Inferior parietal cortex (tissue), 1 donor: ENCODE measurements at regions not wholly inside any gene's neighbourhood (a gene's known extent, or its start where the extent isn't known, plus 50 kb on each side); places are given as distances from the start of the nearest gene placed in this dataset.
A peak's percentile ranks its signal among the peaks of the same experiment; 100 is the strongest.

Experiments used
- DNase-seq: peaks from one replicate; pipeline ENCODE4 v3.0.0-alpha.2; 2016; ENCODE audit errors: extremely low spot score

DNA sequence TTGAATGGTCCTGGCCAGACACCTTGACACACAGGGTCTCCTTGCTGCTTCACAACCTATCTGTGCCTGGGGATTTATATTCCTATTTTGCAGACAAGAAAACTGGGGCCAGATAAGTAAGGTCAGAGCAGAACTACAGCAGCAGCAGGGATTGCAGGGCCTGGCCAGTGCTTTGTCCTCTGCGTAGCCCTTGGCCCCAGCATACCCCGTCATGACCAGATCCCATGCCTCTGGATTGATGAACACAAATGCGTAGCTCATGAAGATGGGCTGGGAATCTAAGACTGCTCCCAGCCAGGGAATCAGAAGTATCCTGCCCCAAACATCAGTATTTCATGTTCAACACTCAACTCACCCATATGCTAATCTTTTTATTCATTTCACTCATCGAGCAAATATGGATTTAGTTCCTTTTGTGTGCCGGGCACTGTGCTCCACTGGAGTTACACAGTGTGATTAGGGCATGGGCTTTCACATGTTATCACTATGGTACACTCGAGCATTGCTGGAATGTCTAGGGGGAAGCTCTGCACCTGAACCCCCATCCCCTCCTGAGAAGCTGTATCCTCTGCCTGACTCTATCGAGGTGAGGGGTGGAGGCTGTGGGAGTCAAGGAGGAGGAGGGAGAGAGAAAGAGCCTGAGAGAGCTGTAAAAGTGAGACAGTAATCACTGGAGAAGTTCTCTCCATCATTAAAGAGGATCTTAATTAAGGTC lies 143.3 kb downstream of the CYP26B1 start:
- no peak for DNase-seq

DNA sequence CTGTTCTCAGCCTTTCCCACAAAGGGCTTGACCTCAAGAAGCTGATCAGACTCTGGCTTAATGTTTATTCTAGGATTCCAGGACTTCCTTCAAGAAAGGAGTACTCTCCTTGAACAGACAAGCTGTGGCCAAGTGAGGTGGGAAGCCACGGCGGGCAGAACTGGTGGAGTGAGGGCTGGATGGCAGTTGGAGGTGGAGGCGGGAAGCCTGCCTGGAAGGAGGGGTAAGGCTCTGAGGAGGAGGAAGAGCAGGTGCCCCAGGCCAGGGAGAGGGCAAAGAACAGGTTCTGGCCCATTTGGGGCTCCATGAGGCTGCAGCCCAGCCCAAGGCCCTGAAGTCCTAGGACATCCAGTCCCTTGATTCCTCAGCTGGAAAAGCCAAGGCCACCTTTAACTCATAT lies 143.9 kb downstream of the CYP26B1 start:
- no peak for DNase-seq

DNA sequence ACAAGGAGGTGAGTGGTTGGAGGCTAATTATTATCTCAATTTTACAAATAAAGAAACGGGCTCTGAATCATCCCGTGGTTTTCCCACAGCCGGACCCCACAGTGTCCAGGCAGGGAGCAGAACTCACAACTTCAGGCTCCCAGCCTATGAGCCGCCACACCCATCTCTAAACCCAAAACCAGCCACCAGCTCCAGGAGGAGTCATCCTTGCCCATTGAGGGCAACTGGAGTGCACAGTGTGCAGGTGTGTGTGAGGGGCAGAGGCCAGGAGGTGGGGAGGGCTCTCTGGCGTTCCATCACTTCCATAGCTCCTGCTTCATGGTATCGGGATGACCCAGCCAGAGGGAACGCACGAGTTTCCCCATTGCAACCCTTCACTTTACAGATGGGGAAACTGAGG lies 144.5 kb downstream of the CYP26B1 start:
- no peak for DNase-seq

DNA sequence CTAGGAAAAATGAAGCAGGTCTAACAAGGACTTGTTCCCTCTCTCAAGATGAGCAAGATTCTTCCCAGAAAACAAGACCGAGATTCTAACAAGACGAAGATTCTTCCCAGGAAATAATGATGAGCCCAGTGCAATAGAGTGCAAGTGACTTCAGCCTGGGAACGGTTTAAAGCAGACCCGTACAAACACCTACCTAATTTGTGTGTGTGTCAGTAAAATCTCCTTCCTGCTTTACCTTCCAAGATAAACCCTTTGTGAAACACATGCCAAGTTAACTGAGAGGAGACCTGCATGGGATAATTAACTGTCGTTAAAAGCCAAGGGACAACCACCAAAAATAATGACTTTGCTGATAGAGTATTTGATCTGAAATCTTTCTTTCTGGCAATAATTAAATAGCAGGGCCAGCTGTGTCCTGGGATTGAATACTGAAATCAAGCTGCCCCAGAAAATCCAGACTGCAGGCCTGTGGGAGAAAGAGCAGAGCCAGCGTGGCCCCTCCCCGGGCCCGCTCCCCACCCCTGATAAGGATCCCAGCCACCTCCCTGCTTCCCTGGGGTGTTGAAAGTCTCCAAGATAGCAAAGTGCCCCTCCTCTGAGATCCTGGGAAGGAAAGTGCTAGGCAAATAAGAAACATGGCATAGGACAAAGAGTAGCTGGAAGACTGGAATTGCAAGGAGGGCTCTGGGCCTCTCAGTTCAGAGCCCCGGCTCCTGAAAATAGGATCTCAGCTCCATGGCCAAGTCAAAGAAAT lies 145.5 kb downstream of the CYP26B1 start:
- no peak for DNase-seq

DNA sequence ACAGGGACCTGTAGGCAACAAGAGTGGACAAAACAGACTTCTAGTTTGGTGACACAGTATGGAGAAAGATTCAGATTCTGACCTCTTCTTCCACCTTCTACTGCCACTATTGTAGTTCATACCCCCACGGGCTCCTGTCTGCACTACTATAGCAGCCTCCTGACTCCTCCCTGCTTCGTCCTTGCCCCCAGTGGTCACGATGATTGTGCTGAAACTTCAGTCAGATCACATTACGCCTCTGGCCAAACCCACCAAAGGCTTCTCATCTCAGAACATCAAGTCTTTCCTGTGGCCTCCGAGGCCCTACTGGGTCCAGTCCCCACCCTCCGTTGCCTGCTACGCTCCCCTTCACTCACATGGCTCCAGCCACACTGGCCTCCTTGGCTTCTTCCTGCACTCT lies 147.6 kb downstream of the CYP26B1 start:
- DNase-seq: no peak

DNA sequence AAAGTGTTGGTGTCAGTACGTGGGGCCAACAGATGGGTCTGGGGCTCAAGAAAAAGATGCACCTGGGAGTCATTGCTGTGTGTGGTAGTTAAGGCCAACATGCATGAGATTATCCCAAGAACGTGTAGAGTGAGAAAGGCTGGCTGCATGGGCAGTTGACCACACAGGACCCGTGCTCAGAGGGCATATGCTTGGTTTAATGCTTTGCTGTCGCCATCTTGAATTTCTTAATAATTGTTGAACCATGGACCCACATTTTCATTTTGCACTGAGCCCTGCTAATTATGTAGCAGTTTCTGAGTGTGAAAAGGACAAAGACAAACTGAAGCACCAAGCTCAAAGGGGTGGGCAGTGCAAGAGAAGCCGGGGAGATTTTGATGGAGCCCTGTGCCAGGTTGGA lies 148.1 kb downstream of the CYP26B1 start:
- no peak for DNase-seq

DNA sequence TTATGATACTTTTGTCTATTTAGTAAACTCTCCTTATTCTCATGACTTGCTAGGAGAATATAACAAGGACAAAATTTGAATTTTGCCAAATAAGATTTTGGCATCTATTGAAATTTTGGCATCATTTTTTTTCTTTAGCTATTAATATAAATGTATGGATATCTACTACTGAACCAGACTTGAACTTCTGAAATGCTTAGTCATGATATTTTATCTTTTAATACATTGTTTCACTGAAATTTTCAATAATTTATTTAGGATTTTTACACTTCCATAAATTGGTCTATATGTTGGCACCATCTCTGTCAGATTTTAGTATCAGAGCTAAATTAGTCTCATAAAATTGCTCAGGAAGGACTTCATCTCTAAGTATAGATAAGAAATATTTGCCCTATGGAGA lies 149.8 kb downstream of the CYP26B1 start:
- DNase-seq: no peak

DNA sequence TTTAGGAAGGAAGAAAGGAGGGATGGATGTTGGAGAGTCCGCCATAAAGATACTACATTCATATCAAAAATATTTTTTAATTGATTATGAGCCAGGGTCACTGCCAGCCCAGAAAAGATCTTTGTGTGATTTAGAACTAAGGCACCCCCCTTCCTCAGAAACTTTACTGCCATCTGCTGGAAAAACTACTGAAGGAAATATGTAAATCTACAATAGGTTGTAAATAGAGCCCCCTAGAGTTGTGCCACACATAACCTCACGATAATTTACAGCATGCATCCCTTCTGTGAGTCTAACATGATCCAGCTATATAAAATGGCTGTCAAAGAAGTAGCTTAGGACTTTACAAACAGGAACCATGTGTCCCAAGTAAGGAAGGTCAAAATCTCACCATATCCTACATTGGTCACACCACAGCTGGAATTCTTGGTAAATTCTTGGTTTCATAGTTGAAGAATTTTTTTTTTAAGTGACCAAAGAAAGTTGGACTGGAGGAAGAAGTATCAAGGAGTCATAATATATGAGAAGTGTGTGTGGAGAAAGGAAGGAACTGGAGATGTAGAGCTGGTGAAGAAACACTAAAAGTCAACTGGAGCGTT lies 152.5 kb downstream of the CYP26B1 start:
- DNase-seq: no peak

DNA sequence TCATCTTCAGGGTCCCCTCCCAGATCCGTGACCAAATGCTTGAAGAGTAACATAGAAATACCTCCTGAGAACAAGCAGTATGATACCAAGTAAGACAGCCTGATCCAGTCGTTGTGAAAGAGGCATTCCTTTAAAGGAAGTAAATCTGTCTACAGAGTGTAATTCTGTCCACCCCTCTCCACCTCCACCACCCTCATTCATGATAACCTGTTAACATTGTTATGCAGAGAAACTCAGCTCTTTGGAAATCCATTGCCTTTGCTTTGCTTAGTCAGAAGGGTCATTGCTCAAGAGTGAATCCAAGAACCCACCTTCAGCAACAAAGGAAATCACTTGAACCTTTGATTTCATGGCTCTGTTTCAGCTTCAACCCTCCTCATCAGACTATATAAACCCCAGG lies 155.6 kb downstream of the CYP26B1 start:
- DNase-seq: no peak

DNA sequence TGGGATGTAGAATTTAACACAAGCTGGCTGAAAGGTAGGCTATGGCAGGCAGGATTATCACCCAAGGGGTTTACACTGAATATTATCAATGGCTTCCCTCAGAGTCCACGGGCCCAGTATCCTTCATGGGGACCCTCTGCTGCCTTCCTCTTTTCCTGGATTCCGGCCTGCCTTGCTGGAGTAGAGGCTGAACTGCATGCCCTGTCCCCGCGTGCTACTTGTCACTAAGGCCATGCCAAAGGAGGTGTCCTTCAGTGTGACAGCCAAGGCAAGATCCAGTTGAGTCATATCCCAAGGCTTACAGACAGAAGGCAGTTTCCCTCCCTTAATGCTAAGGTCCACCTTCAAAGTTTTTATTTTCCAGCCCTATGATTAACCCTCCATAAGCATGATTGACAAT lies 156.3 kb downstream of the CYP26B1 start:
- no peak for DNase-seq

DNA sequence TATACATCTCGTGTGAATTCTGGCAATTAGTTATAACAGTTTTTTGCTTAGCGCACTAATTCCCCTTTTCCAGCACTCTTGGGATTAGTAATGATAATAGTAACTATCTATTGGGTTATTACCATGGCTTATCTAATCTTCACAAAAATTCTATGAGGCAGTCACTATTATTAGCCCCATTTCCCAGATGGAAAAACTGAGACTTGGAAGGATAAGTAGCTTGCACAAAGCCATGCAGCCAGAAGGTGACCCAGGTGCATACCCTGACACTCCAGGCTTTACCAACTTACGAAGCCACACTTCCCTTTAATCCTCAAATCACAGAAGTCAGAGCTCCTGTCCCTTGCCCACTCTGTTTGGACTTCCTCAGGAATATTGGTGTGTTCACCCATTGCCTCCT lies 156.8 kb downstream of the CYP26B1 start:
- DNase-seq: no peak

DNA sequence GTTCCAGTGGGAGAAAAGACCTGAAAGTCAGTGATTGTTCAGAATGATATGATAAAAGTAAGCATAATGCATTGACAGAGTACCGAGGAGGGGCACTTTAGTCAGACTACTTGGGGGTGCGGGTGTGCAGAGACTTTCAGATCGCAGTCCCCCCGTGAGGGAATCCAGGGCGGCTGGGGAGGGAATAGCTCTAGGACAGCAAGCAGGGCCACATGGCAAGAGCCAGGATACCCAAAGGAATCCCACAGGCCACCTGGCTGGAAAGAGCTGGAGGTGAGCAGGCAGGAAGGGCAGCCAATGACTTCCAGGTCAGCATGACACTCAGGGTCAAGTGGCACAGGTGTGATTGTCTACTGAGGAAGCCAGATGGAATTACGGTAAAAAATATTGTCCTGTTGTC lies 157.5 kb downstream of the CYP26B1 start:
- DNase-seq: no peak

DNA sequence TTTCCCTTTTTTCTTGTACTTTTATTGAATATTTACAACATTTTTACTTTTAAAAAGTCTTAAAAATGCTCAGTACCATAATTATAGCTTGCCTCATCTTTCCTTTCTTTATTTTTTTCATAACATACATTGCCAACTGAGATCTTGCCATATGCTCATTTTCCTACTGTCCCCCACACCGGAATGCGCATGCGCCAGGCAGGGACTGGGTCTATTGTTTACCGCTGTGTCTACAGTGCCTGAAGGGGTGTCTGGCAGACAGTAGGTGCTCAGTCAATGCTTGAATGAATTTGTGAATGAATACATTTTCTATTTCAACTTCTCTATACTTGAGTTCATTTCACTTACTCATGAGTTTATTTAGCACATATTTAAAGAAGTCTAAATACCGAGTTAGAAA lies 158.0 kb downstream of the CYP26B1 start:
- peak; percentile 11 for DNase-seq

DNA sequence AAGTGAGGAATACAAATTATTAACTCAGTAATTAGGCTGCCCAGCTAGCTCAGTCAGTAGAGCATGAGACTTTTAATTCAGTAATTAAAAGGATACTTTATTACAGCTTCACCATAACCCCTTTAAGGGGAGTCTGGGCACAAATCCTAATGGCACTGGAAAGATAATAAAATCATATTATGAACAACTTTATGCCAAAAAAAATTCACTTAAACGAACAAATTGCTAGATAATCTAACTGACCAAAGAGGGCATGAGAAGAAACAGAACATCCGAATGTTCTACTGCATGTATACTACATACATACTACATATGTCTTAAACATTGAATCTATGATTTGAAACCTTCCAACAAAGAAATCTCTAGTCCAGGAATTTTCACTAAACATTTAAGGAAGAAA lies 159.5 kb downstream of the CYP26B1 start:
- no peak for DNase-seq

DNA sequence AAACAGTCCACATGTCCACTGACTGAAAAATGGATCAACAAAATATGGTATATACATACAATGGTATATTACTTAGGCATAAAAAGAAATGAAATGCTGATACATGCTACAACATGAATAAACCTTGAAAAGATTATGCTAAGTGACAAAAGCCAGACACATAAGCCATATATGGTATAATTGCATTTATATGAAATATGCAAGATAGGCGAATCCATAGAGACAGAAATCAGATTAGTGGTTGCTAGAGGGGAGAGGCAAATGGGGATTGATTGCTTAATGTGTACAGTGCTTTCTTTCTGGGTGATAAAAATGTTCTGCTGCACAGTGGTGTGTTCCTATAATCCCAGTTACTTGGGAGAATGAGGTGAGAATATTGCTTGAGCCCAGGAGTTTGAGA lies 171.0 kb downstream of the CYP26B1 start:
- DNase-seq: no peak

DNA sequence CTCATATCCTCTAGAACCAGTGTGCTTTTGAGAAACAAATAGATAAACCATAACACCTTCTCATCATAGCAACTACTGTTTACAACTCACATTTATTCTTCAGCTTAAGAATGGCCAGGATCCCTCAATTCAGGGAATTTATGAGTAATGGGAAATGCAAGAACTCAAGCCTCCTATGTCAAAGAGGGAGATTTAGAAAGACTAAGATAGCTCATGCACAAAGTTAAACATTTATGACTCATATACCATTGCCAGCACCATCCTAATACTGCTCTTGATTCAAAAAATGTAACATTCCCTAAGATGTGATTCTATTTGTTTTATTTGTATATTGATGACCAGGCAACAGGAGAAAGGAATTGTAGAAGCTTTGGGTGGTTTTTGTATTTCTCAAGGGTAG lies 172.8 kb downstream of the CYP26B1 start:
- DNase-seq: no peak

DNA sequence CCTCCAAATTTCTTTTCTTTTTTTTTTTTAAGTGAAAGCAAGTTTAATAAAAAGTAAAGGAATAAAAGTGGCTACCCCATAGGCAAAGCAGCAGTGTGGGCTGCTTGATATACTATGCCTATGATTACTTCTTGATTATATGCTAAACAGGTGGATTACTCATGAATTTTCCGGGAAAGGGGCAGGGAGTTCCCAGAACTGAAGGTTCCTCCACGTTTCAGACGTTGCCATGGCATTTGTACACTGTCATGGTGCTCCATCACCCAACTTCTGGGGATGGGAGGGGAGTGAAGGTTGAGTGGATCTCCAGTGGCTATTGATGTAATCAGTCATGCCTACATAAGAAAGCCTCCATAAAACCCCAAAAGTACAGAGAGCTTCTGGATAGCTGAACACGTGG lies 176.2 kb downstream of the CYP26B1 start:
- DNase-seq: no peak

DNA sequence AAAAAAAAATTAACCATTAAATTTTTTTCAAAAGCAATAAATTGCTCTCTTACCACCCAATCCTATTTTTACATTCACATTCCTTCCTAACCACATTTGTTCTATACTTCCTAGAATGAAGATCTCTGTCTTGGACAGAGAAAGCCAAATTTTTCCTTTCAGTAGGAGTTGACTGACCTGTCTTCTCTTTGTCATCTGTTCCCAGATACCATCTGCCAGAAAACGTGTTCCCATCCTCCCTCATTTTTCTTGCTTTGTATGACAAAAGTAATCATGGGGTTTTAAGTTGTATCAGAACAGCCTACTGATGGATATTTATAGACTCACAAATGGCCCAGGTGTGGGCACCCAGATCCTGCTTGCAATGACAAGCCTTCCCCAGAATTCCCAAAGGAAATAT lies 182.1 kb downstream of the CYP26B1 start:
- peak; percentile 30 for DNase-seq

DNA sequence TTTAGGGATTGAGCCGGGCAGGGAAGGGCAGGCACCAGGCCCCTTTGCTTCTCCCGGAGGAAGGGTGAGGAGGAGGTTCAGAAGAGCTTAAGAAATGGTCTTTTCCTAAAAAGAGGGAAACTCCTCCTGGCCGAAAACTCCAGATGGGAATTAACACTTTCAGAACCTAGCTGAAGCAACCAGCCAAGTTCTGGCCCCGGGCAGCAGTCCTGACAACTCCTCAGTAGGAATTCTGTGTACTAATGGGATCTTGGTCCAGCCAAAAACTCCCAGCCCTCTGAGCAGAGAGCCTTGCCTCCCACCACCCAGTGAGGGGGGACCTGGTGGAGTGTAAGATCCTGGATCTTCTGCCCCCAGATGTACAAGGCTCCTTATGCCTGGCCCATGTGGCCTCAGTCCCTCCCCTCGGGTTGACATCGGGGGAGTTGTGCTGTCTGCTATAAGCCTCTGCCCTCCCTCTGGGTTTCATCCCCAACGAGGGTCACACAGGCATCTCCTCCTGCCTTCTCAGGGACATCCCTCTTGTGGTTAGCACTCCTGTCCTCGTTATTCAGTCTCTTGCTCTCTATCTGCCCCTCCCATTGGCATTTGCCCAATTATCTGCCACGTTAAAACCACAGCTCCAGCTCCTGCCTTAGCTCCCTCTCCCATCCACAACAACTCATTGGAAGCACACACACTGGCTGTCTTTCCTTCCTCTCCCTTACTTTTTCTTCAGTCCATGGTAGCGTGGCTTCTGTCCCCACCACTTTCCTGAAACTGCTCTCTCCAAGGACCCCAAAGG lies 184.6 kb downstream of the CYP26B1 start:
- DNase-seq: no peak

DNA sequence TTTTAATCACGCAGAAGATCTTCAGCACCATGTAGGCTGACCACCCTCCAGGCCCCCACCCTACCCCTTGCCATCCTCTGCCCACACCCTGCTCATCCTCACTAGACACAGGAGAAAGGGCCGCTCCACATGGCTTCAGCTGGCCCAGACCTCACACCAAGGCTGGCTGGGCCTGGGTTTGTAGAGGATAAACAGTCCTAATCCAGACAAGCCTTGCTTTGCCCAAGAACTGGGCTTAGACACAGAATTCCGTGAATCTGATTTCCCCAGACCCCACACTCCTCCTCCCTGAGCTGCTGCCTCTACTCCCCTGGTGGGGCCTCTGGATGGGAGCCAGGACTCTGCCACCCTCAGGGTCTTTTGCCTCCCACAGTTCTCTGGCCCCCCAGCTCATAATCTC lies 185.3 kb downstream of the CYP26B1 start:
- no peak for DNase-seq

DNA sequence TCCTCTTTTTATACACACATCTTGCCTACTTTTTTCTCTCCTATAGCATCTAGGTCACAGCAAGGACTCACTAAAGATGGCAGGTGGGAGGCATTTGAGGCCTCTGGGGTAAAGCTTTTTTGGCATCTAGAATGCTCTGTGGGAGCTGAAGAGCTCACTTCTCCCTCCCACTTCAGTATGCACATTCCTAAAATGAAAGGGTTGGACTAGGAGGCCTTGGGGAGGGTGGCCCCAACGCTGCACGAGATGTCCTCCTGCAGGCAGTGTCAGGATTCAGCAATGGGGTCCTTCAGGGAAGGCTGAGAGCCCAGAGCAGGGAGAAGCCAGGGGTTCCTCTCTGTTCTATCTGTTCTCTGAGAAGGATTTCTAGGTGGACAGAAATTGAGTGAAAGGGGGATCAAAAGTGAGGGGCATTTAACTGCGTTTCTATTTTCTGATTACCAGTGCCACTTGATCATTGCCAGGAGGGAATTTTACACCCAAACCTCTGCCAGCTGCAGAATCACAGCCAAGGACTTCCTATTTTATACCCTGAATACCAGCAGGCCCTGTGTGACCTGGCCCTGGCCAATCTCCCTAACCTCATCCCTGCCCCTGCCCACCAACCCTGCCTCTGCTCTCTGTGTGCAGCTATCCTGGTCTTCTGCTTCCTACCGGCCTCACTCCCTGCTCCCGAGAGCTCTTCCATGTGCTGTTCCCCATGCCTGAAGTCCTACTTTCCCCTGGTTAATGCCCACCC lies 186.2 kb downstream of the CYP26B1 start:
- DNase-seq: no peak

DNA sequence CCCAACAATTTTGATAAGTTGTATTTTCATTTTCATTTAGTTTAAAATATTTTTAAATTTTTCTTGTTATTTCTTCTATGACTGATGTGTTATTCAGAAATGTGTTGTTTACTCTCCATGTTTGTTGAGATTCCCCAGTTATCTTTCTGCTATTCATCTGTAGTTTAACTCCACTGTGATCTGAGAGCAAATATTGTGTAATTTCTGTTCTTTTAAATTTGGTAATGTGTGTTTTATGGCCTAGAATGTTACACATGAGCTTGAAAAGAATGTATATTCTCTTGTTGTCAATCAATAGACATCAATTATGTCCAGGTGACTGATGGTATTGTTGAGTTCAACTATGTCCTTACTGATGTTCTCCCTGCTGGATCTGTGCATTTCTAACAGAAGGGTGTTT lies 188.2 kb downstream of the CYP26B1 start:
- DNase-seq: no peak
